GM23338 (cell line): ENCODE measurements at regions not wholly inside any gene's neighbourhood (a gene's known extent, or its start where the extent isn't known, plus 50 kb on each side); places are given as distances from the start of the nearest gene placed in this dataset.

ENCODE experiments used
- ATAC-seq: fragments of 200-7000 bp; cut with Tn5 transposase; 3 replicates; pipeline ENCODE4 v1.9.1; 2020
- DNase-seq: peaks from one replicate; pipeline ENCODE4 v3.0.0-alpha.2; 2015; ENCODE audit warnings: low spot score
- H2AFZ ChIP-seq: fragments of 200-600 bp; sonication (generic); 2 replicates; pipeline ENCODE4 v1.8.0; 2016; ENCODE audit warnings: antibody characterized with exemption, mild to moderate bottlenecking, moderate library complexity
- H3F3A ChIP-seq: fragments of 200-600 bp; sonication (generic); replicated peaks from 2 replicates; pipeline ENCODE4 v1.8.0; 2017; ENCODE audit warnings: antibody characterized with exemption, mixed run types, low read depth
- H3K27ac ChIP-seq: fragments of 200-600 bp; sonication (generic); 2 replicates; pipeline ENCODE4 v1.6.1; 2016; ENCODE audit warnings: low read depth
- H3K27me3 ChIP-seq: fragments of 200-600 bp; sonication (generic); 2 replicates; pipeline ENCODE4 v1.8.0; 2016; ENCODE audit warnings: mild to moderate bottlenecking, mixed run types, moderate library complexity; ENCODE audit not compliant: insufficient read depth
- H3K36me3 ChIP-seq: fragments of 200-600 bp; sonication (generic); 2 replicates; pipeline ENCODE4 v1.8.0; 2016; ENCODE audit warnings: mild to moderate bottlenecking; ENCODE audit not compliant: insufficient read depth
- H3K4me1 ChIP-seq: fragments of 200-600 bp; sonication (generic); 2 replicates; pipeline ENCODE4 v1.8.0; 2016; ENCODE audit warnings: mild to moderate bottlenecking, moderate library complexity; ENCODE audit not compliant: insufficient read depth
- H3K4me2 ChIP-seq: fragments of 200-600 bp; sonication (generic); 2 replicates; pipeline ENCODE4 v1.7.1; 2017; ENCODE audit warnings: mixed run types
- H3K4me3 ChIP-seq: fragments of 200-600 bp; sonication (generic); 2 replicates; pipeline ENCODE4 v1.6.1; 2016; ENCODE audit warnings: mixed run types
- H3K79me2 ChIP-seq: fragments of 200-600 bp; sonication (generic); replicated peaks from 2 replicates; pipeline ENCODE4 v1.8.0; 2017; ENCODE audit warnings: mild to moderate bottlenecking; ENCODE audit not compliant: insufficient read depth
- H3K9me2 ChIP-seq: fragments of 200-600 bp; sonication (generic); 2 replicates; pipeline ENCODE4 v1.8.0; 2017; ENCODE audit not compliant: insufficient read depth
- H4K20me1 ChIP-seq: fragments of 200-600 bp; sonication (generic); replicated peaks from 2 replicates; pipeline ENCODE4 v1.8.0; 2017; ENCODE audit warnings: mild to moderate bottlenecking; ENCODE audit not compliant: insufficient read depth
- H3K27ac Mint-ChIP-seq: 2 replicates; pipeline ENCODE4 v1.8.0; 2020; ENCODE audit warnings: inconsistent platforms, mild to moderate bottlenecking, moderate library complexity, mixed read lengths
- H3K27me3 Mint-ChIP-seq: 3 replicates; pipeline ENCODE4 v1.8.0; 2022; ENCODE audit warnings: low read depth, mild to moderate bottlenecking, moderate library complexity, mixed read lengths, inconsistent platforms; ENCODE audit not compliant: insufficient read depth, poor library complexity
- H3K36me3 Mint-ChIP-seq: 3 replicates; pipeline ENCODE4 v1.8.0; 2021; ENCODE audit warnings: low read depth, mild to moderate bottlenecking, inconsistent platforms, moderate library complexity, mixed read lengths
- H3K4me1 Mint-ChIP-seq: 3 replicates; pipeline ENCODE4 v1.8.0; 2020; ENCODE audit warnings: mild to moderate bottlenecking, inconsistent platforms, mixed read lengths
- H3K4me3 Mint-ChIP-seq: 3 replicates; pipeline ENCODE4 v1.8.0; 2021; ENCODE audit warnings: moderate library complexity, mild to moderate bottlenecking, inconsistent platforms, mixed read lengths
- H3K9me3 Mint-ChIP-seq: 3 replicates; pipeline ENCODE4 v1.8.0; 2020; ENCODE audit warnings: moderate library complexity, mild to moderate bottlenecking, inconsistent platforms, mixed read lengths
- CREB1 ChIP-seq: fragments of 250-450 bp; sonication (Bioruptor Pico); IDR thresholded peaks from 2 replicates; pipeline ENCODE4 v1.5.0; 2020; ENCODE audit warnings: low read depth, mild to moderate bottlenecking, moderate library complexity
- EZH2 ChIP-seq: fragments of 200-600 bp; sonication (generic); IDR thresholded peaks from one replicate; pipeline ENCODE4 v1.8.0; 2017; ENCODE audit warnings: antibody characterized with exemption, mild to moderate bottlenecking, low read depth; ENCODE audit not compliant: unreplicated experiment
- EZH2phosphoT487 ChIP-seq: fragments of 200-600 bp; sonication (generic); IDR thresholded peaks from one replicate; pipeline ENCODE4 v1.8.1; 2018; ENCODE audit warnings: antibody characterized with exemption; ENCODE audit not compliant: unreplicated experiment
- NANOG ChIP-seq: IDR thresholded peaks from 2 replicates; pipeline ENCODE4 v1.6.1; 2016; ENCODE audit warnings: antibody characterized with exemption, borderline replicate concordance
- STAT1 ChIP-seq: IDR thresholded peaks from one replicate; pipeline ENCODE4 v1.6.1; 2016; ENCODE audit warnings: antibody characterized with exemption; ENCODE audit not compliant: unreplicated experiment
- ZNF114 ChIP-seq: fragments of 250-450 bp; sonication (Bioruptor Pico); IDR thresholded peaks from 2 replicates; pipeline ENCODE4 v1.5.0; 2020; ENCODE audit warnings: mild to moderate bottlenecking, moderate library complexity
- ZNF331 ChIP-seq: fragments of 250-450 bp; sonication (Bioruptor Pico); IDR thresholded peaks from 2 replicates; pipeline ENCODE4 v1.5.0; 2020; ENCODE audit warnings: low read depth, mild to moderate bottlenecking, moderate library complexity
- TF ChIP-seq, protein P1 (sequence below), 2 experiments: fragments of 200-600 bp in 1 of 2; sonication (generic) in 1 of 2; conservative IDR thresholded peaks; 2 replicates each; pipeline versions ENCODE4 v1.5.1 to v1.6.1; 2016 to 2017; ENCODE audit warnings: antibody characterized with exemption in 2 of 2, low read depth in 2 of 2, mild to moderate bottlenecking in 2 of 2, moderate library complexity in 1 of 2
- TF ChIP-seq, protein P2 (sequence below): IDR thresholded peaks from 2 replicates; pipeline ENCODE4 v1.6.1; 2016; ENCODE audit warnings: antibody characterized with exemption

DNA sequence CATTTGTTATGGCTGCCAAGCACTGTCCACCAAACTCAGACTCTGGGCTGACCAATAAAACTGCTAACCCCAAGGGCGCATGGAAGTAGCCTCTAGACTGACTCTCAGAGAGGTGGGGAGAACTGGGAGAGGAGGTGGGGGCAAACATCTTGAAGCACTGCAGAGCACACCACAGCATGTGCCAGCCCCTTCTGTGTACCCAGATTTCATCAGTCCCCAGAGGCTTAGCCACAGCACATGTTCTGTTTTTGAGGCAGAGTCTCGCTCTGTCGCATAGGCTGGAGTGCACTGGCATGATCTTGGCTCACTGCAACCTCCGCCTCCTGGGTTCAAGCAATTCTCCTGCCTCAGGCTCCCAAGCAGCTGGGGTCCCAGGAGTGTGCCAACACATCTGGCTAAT is 119.5 kb upstream of the SPATA12 start:
- ATAC-seq (no peak), DNase-seq (no peak)
- Mint-ChIP-seq H3K27me3 (peaks cover under 1% of the 10 kb centered on the region), H3K4me1 (no peaks in the 10 kb centered on the region), H3K36me3 (peaks cover 12% of the 10 kb centered on the region), H3K4me3 (no peak overlapping the region), H3K27ac (no peak overlapping the region), H3K9me3 (peaks cover 19% of the 10 kb centered on the region)
- no peak overlapping the region for H3K4me2 ChIP-seq
- H3K4me3 ChIP-seq, result no peak overlapping the region
- 0 out of 2 replicates have a peak, but pooled peaks cover 3% of the 10 kb centered on the region for H3K36me3 ChIP-seq
- H3K4me1 ChIP-seq, result no peaks in the 10 kb centered on the region
- no peaks in the 10 kb centered on the region for H3K9me2 ChIP-seq
- TF ChIP-seq NANOG, result no peak
- TF ChIP-seq, protein P1, sequence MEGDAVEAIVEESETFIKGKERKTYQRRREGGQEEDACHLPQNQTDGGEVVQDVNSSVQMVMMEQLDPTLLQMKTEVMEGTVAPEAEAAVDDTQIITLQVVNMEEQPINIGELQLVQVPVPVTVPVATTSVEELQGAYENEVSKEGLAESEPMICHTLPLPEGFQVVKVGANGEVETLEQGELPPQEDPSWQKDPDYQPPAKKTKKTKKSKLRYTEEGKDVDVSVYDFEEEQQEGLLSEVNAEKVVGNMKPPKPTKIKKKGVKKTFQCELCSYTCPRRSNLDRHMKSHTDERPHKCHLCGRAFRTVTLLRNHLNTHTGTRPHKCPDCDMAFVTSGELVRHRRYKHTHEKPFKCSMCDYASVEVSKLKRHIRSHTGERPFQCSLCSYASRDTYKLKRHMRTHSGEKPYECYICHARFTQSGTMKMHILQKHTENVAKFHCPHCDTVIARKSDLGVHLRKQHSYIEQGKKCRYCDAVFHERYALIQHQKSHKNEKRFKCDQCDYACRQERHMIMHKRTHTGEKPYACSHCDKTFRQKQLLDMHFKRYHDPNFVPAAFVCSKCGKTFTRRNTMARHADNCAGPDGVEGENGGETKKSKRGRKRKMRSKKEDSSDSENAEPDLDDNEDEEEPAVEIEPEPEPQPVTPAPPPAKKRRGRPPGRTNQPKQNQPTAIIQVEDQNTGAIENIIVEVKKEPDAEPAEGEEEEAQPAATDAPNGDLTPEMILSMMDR (conservative IDR thresholded peaks at IDR 0.05; ENCODE audit: low read depth in 2 of 2), result no peak
- H3K27ac ChIP-seq, result no peak overlapping the region
- no peaks in the 10 kb centered on the region for H3F3A ChIP-seq
- no peaks in the 10 kb centered on the region for H4K20me1 ChIP-seq
- H2AFZ ChIP-seq, result no peak overlapping the region
- H3K27me3 ChIP-seq, result no peaks in the 10 kb centered on the region
- H3K79me2 ChIP-seq, result no peaks in the 10 kb centered on the region

DNA sequence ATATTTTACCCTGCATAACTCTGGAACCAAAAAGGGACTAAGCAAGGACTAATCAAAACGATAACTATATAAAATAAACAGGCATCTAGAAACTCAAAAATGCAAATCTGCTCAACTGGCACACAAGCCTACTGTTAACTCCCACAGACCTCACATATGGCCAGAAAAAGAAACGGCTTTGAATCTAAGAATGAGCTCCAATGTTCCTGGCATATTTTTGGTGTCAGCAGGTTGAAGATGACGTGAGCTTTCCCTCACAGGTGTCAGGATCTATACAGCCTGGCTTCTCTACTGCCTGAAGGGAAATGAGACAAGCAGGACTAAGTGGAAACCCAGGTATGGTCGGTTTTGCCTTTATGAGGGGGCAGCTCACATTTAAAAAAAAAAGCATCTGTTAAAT is 120.1 kb upstream of the SPATA12 start:
- Histone ChIP-seq H3K4me1 (no peaks in the 10 kb centered on the region), H3K9me2 (no peaks in the 10 kb centered on the region), H3K27ac (no peak overlapping the region), H3K27me3 (no peaks in the 10 kb centered on the region), H2AFZ (no peak overlapping the region), H3K36me3 (0 out of 2 replicates have a peak, but pooled peaks cover 3% of the 10 kb centered on the region), H3K79me2 (no peaks in the 10 kb centered on the region), H3K4me2 (no peak overlapping the region), H3K4me3 (no peak overlapping the region), H4K20me1 (no peaks in the 10 kb centered on the region), H3F3A (no peaks in the 10 kb centered on the region)
- H3K36me3 Mint-ChIP-seq, result peaks cover 11% of the 10 kb centered on the region
- TF ChIP-seq EZH2phosphoT487 (no peak), ZNF114 (CRISPR knock-in tag) (no peak), EZH2 (no peak), STAT1 (no peak), CREB1 (CRISPR knock-in tag) (no peak), NANOG (no peak), ZNF331 (no peak)
- TF ChIP-seq, protein P2, sequence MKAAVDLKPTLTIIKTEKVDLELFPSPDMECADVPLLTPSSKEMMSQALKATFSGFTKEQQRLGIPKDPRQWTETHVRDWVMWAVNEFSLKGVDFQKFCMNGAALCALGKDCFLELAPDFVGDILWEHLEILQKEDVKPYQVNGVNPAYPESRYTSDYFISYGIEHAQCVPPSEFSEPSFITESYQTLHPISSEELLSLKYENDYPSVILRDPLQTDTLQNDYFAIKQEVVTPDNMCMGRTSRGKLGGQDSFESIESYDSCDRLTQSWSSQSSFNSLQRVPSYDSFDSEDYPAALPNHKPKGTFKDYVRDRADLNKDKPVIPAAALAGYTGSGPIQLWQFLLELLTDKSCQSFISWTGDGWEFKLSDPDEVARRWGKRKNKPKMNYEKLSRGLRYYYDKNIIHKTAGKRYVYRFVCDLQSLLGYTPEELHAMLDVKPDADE, result no peak
- DNase-seq (no peak), ATAC-seq (no peak)
- no peak overlapping the region for H3K27ac Mint-ChIP-seq
- no peak overlapping the region for H3K4me3 Mint-ChIP-seq
- no peaks in the 10 kb centered on the region for H3K4me1 Mint-ChIP-seq
- H3K27me3 Mint-ChIP-seq, result peaks cover 3% of the 10 kb centered on the region
- H3K9me3 Mint-ChIP-seq, result peaks cover 13% of the 10 kb centered on the region
